Inflammatory macrophage treated with lipopolysaccharide for 4 hours (primary cell): ENCODE measurements at regions not wholly inside any gene's neighbourhood (a gene's known extent, or its start where the extent isn't known, plus 50 kb on each side); places are given as distances from the start of the nearest gene placed in this dataset.
"Not testable (repeated sequence)": the region's sequence is repeated elsewhere in the genome, so short reads cannot be mapped to it uniquely, and the experiment has no call there.

ENCODE experiments used
- DNase-seq: peaks from one replicate; pipeline ENCODE4 v3.0.0-alpha.2; 2020

GRCh38 chr21:43286196-43286595, 117.4 kb downstream of the CRYAA start:
- no peak for DNase-seq

GRCh38 chr21:43284700-43285099, 115.9 kb downstream of the CRYAA start:
- no peak for DNase-seq

- DNase-seq = no peak
Observed at GRCh38 chr21:43284238-43284637, 115.4 kb downstream of the CRYAA start.

- DNase-seq = not testable (repeated sequence)
Observed at GRCh38 chr21:43283925-43284221, 115.1 kb downstream of the CRYAA start.

- no peak for DNase-seq
Observed at GRCh38 chr21:43283136-43283924, 114.5 kb downstream of the CRYAA start.

- DNase-seq = no peak
Observed at GRCh38 chr21:43282358-43283120, 113.7 kb downstream of the CRYAA start.

GRCh38 chr21:43281661-43282357, 113.0 kb downstream of the CRYAA start:
- no peak for DNase-seq

GRCh38 chr21:43280949-43281633, 112.3 kb downstream of the CRYAA start:
- DNase-seq = no peak

- DNase-seq = no peak
Observed at GRCh38 chr21:43279578-43279894, 110.7 kb downstream of the CRYAA start.

GRCh38 chr21:43278766-43279577, 110.2 kb downstream of the CRYAA start:
- DNase-seq = no peak

- DNase-seq = no peak
Observed at GRCh38 chr21:43278359-43278758, 109.6 kb downstream of the CRYAA start.

GRCh38 chr21:43277481-43278351, 108.9 kb downstream of the CRYAA start:
- peak; percentile 13 for DNase-seq

GRCh38 chr21:43276811-43277210, 108.0 kb downstream of the CRYAA start:
- DNase-seq = no peak

GRCh38 chr21:43275421-43276211, 106.8 kb downstream of the CRYAA start:
- DNase-seq = no peak

GRCh38 chr21:43274946-43275310, 106.1 kb downstream of the CRYAA start:
- DNase-seq = no peak

- DNase-seq = no peak
Observed at GRCh38 chr21:43274022-43274945, 105.5 kb downstream of the CRYAA start.

GRCh38 chr21:43273708-43274021, 104.9 kb downstream of the CRYAA start:
- DNase-seq = no peak

- no peak for DNase-seq
Observed at GRCh38 chr21:43273016-43273707, 104.4 kb downstream of the CRYAA start.

GRCh38 chr21:43272591-43272990, 103.8 kb downstream of the CRYAA start:
- DNase-seq = no peak
